PC-3 (cell line): ENCODE measurements at regions not wholly inside any gene's neighbourhood (a gene's known extent, or its start where the extent isn't known, plus 50 kb on each side); places are given as distances from the start of the nearest gene placed in this dataset.

Experiments used
- CTCF ChIP-seq: fragments of 300-600 bp; sonication (generic); conservative IDR thresholded peaks from 2 replicates; pipeline ENCODE4 v1.5.1; 2017; ENCODE audit warnings: antibody characterized with exemption, low read depth, mild to moderate bottlenecking, low read length
- EZH2 ChIP-seq: fragments of 300-600 bp; sonication (generic); IDR thresholded peaks from one replicate; pipeline ENCODE4 v1.6.1; 2017; ENCODE audit warnings: antibody characterized with exemption, mild to moderate bottlenecking, low read length; ENCODE audit not compliant: unreplicated experiment
- EZH2phosphoT487 ChIP-seq: fragments of 300-600 bp; sonication (generic); IDR thresholded peaks from 2 replicates; pipeline ENCODE4 v1.6.1; 2018; ENCODE audit warnings: mild to moderate bottlenecking, antibody characterized with exemption, low read length, borderline replicate concordance

GRCh38 chr12:87822923-87823322, 206.3 kb downstream of the C12orf50 start:
- no peak for TF ChIP-seq CTCF
- no peak for TF ChIP-seq EZH2
- TF ChIP-seq EZH2phosphoT487: no peak
